ENCODE measurements at regions not wholly inside any gene's neighbourhood (a gene's known extent, or its start where the extent isn't known, plus 50 kb on each side); places are given as distances from the start of the nearest gene placed in this dataset.

GRCh38 chr20:48102931-48103660 is 317.8 kb upstream of the SULF2 start:
- H3K9ac ChIP-seq (ENCODE audit: insufficient read length, low read depth), result no peak overlapping the region
- no peak for DNase-seq (ENCODE audit: low read depth, low spot score)
- H3K4me1 ChIP-seq (ENCODE audit: insufficient read depth, insufficient read length), result no peaks in the 10 kb centered on the region

GRCh38 chr20:48102076-48102787 is 317.0 kb upstream of the SULF2 start:
- no peak overlapping the region for H3K4me3 ChIP-seq (ENCODE audit: insufficient read length, low read depth)
- H3K27me3 ChIP-seq (ENCODE audit: insufficient read depth, insufficient read length), result no peaks in the 10 kb centered on the region
- no peak for DNase-seq (ENCODE audit: low read depth, low spot score)
- no peaks in the 10 kb centered on the region for H3K36me3 ChIP-seq (ENCODE audit: insufficient read depth, insufficient read length, low read length)
- no peaks in the 10 kb centered on the region for H3K4me1 ChIP-seq (ENCODE audit: insufficient read depth, insufficient read length)
- no peak overlapping the region for H3K9ac ChIP-seq (ENCODE audit: insufficient read length, low read depth)
- H3K9me3 ChIP-seq (ENCODE audit: insufficient read depth, low read length), result peaks cover 32% of the 10 kb centered on the region; the same call in 1 of the 2 replicates
- TF ChIP-seq YY1 (IDR thresholded peaks at IDR 0.05; ENCODE audit: insufficient read depth, insufficient read length) (no peak), ZNF274 (IDR thresholded peaks at IDR 0.05; ENCODE audit: low read depth, low read length) (no peak), SUZ12 (IDR thresholded peaks at IDR 0.05; ENCODE audit: extremely low read depth, insufficient read depth, insufficient read length) (no peak)

More at GRCh38 chr20:48102931-48103660, 317.8 kb upstream of the SULF2 start:
- Histone ChIP-seq H3K27me3 (ENCODE audit: insufficient read depth, insufficient read length) (no peaks in the 10 kb centered on the region), H3K36me3 (ENCODE audit: insufficient read depth, insufficient read length, low read length) (no peaks in the 10 kb centered on the region), H3K9me3 (ENCODE audit: insufficient read depth, low read length) (peaks cover 28% of the 10 kb centered on the region; the same call in 1 of the 2 replicates), H3K4me3 (ENCODE audit: insufficient read length, low read depth) (no peak overlapping the region)
- TF ChIP-seq SUZ12 (IDR thresholded peaks at IDR 0.05; ENCODE audit: extremely low read depth, insufficient read depth, insufficient read length), result no peak
- no peak for TF ChIP-seq ZNF274 (IDR thresholded peaks at IDR 0.05; ENCODE audit: low read depth, low read length)
- TF ChIP-seq YY1 (IDR thresholded peaks at IDR 0.05; ENCODE audit: insufficient read depth, insufficient read length), result no peak

GRCh38 chr20:48100483-48100882 is 315.2 kb upstream of the SULF2 start:
- DNase-seq (ENCODE audit: low read depth, low spot score), result no peak
- no peak for TF ChIP-seq YY1 (IDR thresholded peaks at IDR 0.05; ENCODE audit: insufficient read depth, insufficient read length)
- TF ChIP-seq SUZ12 (IDR thresholded peaks at IDR 0.05; ENCODE audit: extremely low read depth, insufficient read depth, insufficient read length), result no peak
- no peak for TF ChIP-seq ZNF274 (IDR thresholded peaks at IDR 0.05; ENCODE audit: low read depth, low read length)
- no peaks in the 10 kb centered on the region for H3K27me3 ChIP-seq (ENCODE audit: insufficient read depth, insufficient read length)
- H3K4me3 ChIP-seq (ENCODE audit: insufficient read length, low read depth), result no peak overlapping the region
- no peaks in the 10 kb centered on the region for H3K36me3 ChIP-seq (ENCODE audit: insufficient read depth, insufficient read length, low read length)
- no peak overlapping the region for H3K9ac ChIP-seq (ENCODE audit: insufficient read length, low read depth)
- H3K9me3 ChIP-seq (ENCODE audit: insufficient read depth, low read length), result peaks cover 21% of the 10 kb centered on the region; the same call in 1 of the 2 replicates
- H3K4me1 ChIP-seq (ENCODE audit: insufficient read depth, insufficient read length), result no peaks in the 10 kb centered on the region

- H3K9me3 ChIP-seq (ENCODE audit: insufficient read depth, low read length), result peaks cover 6% of the 10 kb centered on the region; the same call in 1 of the 2 replicates
- no peak overlapping the region for H3K4me3 ChIP-seq (ENCODE audit: insufficient read length, low read depth)
- no peaks in the 10 kb centered on the region for H3K36me3 ChIP-seq (ENCODE audit: insufficient read depth, insufficient read length, low read length)
- no peaks in the 10 kb centered on the region for H3K4me1 ChIP-seq (ENCODE audit: insufficient read depth, insufficient read length)
- DNase-seq (ENCODE audit: low read depth, low spot score), result no peak
- TF ChIP-seq ZNF274 (IDR thresholded peaks at IDR 0.05; ENCODE audit: low read depth, low read length) (no peak), SUZ12 (IDR thresholded peaks at IDR 0.05; ENCODE audit: extremely low read depth, insufficient read depth, insufficient read length) (no peak), YY1 (IDR thresholded peaks at IDR 0.05; ENCODE audit: insufficient read depth, insufficient read length) (no peak)
- no peak overlapping the region for H3K9ac ChIP-seq (ENCODE audit: insufficient read length, low read depth)
- H3K27me3 ChIP-seq (ENCODE audit: insufficient read depth, insufficient read length), result no peaks in the 10 kb centered on the region
Observed at GRCh38 chr20:48098866-48099265, 313.6 kb upstream of the SULF2 start.

DNA sequence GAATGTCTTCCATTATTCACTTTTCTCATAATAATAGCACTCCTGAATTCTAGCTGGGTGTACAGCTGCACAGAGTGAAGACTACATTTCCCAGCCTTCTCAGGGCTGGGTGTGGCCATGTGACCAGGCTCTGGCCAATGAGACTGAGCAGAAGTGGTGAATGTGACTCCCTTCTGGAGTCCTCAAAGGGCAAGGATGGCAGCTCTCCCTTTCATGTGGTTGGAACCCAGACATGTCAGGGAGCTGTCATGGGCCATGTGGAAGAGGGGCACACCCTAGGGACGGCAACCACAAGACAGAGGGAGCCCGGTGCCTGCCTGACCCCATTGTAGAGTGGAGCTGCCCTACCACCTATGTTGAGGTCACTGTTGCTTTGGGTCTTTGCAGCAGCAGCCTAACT is 312.8 kb upstream of the SULF2 start:
- no peak overlapping the region for H3K9ac ChIP-seq (ENCODE audit: insufficient read length, low read depth)
- H3K4me3 ChIP-seq (ENCODE audit: insufficient read length, low read depth), result no peak overlapping the region
- no peaks in the 10 kb centered on the region for H3K4me1 ChIP-seq (ENCODE audit: insufficient read depth, insufficient read length)
- no peaks in the 10 kb centered on the region for H3K27me3 ChIP-seq (ENCODE audit: insufficient read depth, insufficient read length)
- TF ChIP-seq ZNF274 (IDR thresholded peaks at IDR 0.05; ENCODE audit: low read depth, low read length) (no peak), YY1 (IDR thresholded peaks at IDR 0.05; ENCODE audit: insufficient read depth, insufficient read length) (no peak)
- H3K9me3 ChIP-seq (ENCODE audit: insufficient read depth, low read length), result peaks cover 6% of the 10 kb centered on the region; the same call in 1 of the 2 replicates
- no peak for DNase-seq (ENCODE audit: low read depth, low spot score)
- H3K36me3 ChIP-seq (ENCODE audit: insufficient read depth, insufficient read length, low read length), result no peaks in the 10 kb centered on the region

- H3K4me3 ChIP-seq (ENCODE audit: insufficient read length, low read depth), result no peak overlapping the region
- TF ChIP-seq YY1 (IDR thresholded peaks at IDR 0.05; ENCODE audit: insufficient read depth, insufficient read length) (no peak), ZNF274 (IDR thresholded peaks at IDR 0.05; ENCODE audit: low read depth, low read length) (no peak), SUZ12 (IDR thresholded peaks at IDR 0.05; ENCODE audit: extremely low read depth, insufficient read depth, insufficient read length) (no peak)
- H3K9me3 ChIP-seq (ENCODE audit: insufficient read depth, low read length), result peaks cover 6% of the 10 kb centered on the region; the same call in 1 of the 2 replicates
- H3K36me3 ChIP-seq (ENCODE audit: insufficient read depth, insufficient read length, low read length), result no peaks in the 10 kb centered on the region
- no peaks in the 10 kb centered on the region for H3K4me1 ChIP-seq (ENCODE audit: insufficient read depth, insufficient read length)
- no peak overlapping the region for H3K9ac ChIP-seq (ENCODE audit: insufficient read length, low read depth)
- no peaks in the 10 kb centered on the region for H3K27me3 ChIP-seq (ENCODE audit: insufficient read depth, insufficient read length)
- DNase-seq (ENCODE audit: low read depth, low spot score), result no peak
Observed at GRCh38 chr20:48096957-48097890, 311.9 kb upstream of the SULF2 start.
